Cardiac muscle cell (in vitro differentiated cells and primary cell): ENCODE measurements at regions not wholly inside any gene's neighbourhood (a gene's known extent, or its start where the extent isn't known, plus 50 kb on each side); places are given as distances from the start of the nearest gene placed in this dataset.
A peak's percentile ranks its signal among the peaks of the same experiment; 100 is the strongest.

Experiments
- DNase-seq, 2 donors: peaks; one replicate each; pipeline versions ENCODE4 v3.0.0 to v3.0.0-alpha.2; 2010 to 2017; ENCODE audit warnings: low read depth in 1 of 2, low spot score in 1 of 2
- H3K27ac ChIP-seq: fragments of 200-600 bp; sonication (generic); 2 replicates; pipeline ENCODE4 v1.5.1; 2016
- H3K27me3 ChIP-seq: fragments of 200-600 bp; sonication (generic); 2 replicates; pipeline ENCODE4 v1.6.0; 2016; ENCODE audit warnings: control low read depth
- H3K36me3 ChIP-seq: fragments of 200-600 bp; sonication (generic); 2 replicates; pipeline ENCODE4 v1.5.1; 2016; ENCODE audit warnings: control low read depth
- H3K4me1 ChIP-seq: fragments of 200-600 bp; sonication (generic); 2 replicates; pipeline ENCODE4 v1.8.1; 2017; ENCODE audit warnings: low read depth, mild to moderate bottlenecking, mixed run types
- H3K4me3 ChIP-seq: fragments of 200-600 bp; sonication (generic); 2 replicates; pipeline ENCODE4 v1.5.1; 2016; ENCODE audit warnings: mild to moderate bottlenecking
- H3K9me3 ChIP-seq: fragments of 200-600 bp; sonication (generic); 2 replicates; pipeline ENCODE4 v1.5.1; 2017; ENCODE audit warnings: low read depth, mild to moderate bottlenecking, control low read depth
- CTCF ChIP-seq: IDR thresholded peaks from 2 replicates; pipeline ENCODE4 v1.5.1; 2012; ENCODE audit warnings: low read depth, mild to moderate bottlenecking, low read length

GRCh38 chr14:82070040-82070439 lies 536.4 kb upstream of the SEL1L start:
- TF ChIP-seq CTCF, result no peak
- no peaks in the 10 kb centered on the region for H3K36me3 ChIP-seq
- DNase-seq, result no peak
- H3K27me3 ChIP-seq, result no peaks in the 10 kb centered on the region
- H3K4me3 ChIP-seq, result no peak overlapping the region
- H3K27ac ChIP-seq, result no peak overlapping the region
- H3K4me1 ChIP-seq, result no peaks in the 10 kb centered on the region
- no peaks in the 10 kb centered on the region for H3K9me3 ChIP-seq

GRCh38 chr14:82070753-82071152 lies 537.1 kb upstream of the SEL1L start:
- DNase-seq, result no peak
- Histone ChIP-seq H3K27me3 (no peaks in the 10 kb centered on the region), H3K9me3 (no peaks in the 10 kb centered on the region), H3K4me1 (no peaks in the 10 kb centered on the region), H3K27ac (no peak overlapping the region), H3K4me3 (no peak overlapping the region), H3K36me3 (no peaks in the 10 kb centered on the region)
- TF ChIP-seq CTCF, result no peak

- no peak for DNase-seq
- no peak overlapping the region for H3K27ac ChIP-seq
- H3K36me3 ChIP-seq, result no peaks in the 10 kb centered on the region
- H3K27me3 ChIP-seq, result no peaks in the 10 kb centered on the region
- H3K4me3 ChIP-seq, result no peak overlapping the region
- H3K4me1 ChIP-seq, result no peaks in the 10 kb centered on the region
- H3K9me3 ChIP-seq, result no peaks in the 10 kb centered on the region
- no peak for TF ChIP-seq CTCF
Observed at GRCh38 chr14:82073547-82073946, 539.9 kb upstream of the SEL1L start.

GRCh38 chr14:82075566-82075965 lies 541.9 kb upstream of the SEL1L start:
- TF ChIP-seq CTCF, result no peak
- peak; percentile 1 to 89 for DNase-seq
- Histone ChIP-seq H3K9me3 (no peaks in the 10 kb centered on the region), H3K4me1 (no peaks in the 10 kb centered on the region), H3K4me3 (no peak overlapping the region), H3K27ac (no peak overlapping the region), H3K36me3 (no peaks in the 10 kb centered on the region), H3K27me3 (no peaks in the 10 kb centered on the region)

- no peak overlapping the region for H3K27ac ChIP-seq
- TF ChIP-seq CTCF, result no peak
- no peak overlapping the region for H3K4me3 ChIP-seq
- no peaks in the 10 kb centered on the region for H3K9me3 ChIP-seq
- no peaks in the 10 kb centered on the region for H3K27me3 ChIP-seq
- H3K36me3 ChIP-seq, result no peaks in the 10 kb centered on the region
- no peak for DNase-seq
- no peaks in the 10 kb centered on the region for H3K4me1 ChIP-seq
Observed at GRCh38 chr14:82079553-82079952, 545.9 kb upstream of the SEL1L start.

DNA sequence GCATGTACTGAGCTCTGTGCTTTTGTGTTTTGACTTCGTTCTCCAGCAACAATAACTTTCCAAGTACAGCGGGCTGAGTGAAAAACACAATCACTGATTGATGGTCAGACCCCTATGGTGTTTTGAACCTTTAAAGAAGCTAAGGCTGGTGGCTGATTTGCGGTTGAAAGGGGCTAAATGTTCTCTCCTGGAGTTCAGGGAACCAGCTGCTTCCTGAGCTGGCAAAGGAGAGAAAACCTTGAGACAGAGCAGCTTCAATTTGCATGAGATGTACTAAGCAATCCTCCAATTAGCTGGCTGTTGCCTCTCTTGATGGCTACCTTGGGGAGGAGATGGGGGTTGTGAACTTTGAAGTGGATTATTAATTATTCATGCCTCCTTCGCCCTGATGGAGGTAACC lies 546.7 kb upstream of the SEL1L start:
- TF ChIP-seq CTCF, result no peak
- Histone ChIP-seq H3K27ac (no peak overlapping the region), H3K36me3 (no peaks in the 10 kb centered on the region), H3K27me3 (no peaks in the 10 kb centered on the region), H3K4me1 (no peaks in the 10 kb centered on the region), H3K9me3 (no peaks in the 10 kb centered on the region), H3K4me3 (no peak overlapping the region)
- DNase-seq, result no peak
